ENCODE measurements at regions not wholly inside any gene's neighbourhood (a gene's known extent, or its start where the extent isn't known, plus 50 kb on each side); places are given as distances from the start of the nearest gene placed in this dataset.

DNA sequence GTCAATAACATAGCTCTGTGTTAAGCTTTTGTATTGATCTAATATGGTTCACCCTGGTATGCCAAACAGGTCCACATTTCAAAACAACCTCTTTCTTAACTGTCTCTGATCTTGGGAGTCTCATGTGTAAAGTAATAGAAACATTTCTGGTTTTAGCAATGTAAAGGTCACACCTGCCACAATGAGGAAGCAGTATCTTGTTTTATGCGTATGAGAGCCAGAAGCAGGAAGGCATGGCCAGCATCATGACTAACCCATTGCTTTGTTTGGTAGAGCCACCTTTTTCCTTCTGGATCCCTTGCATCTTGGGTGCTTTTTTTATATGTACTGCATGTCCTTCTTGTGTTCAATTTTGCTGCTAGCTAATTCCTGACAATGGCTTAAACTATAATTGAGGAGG, 411.3 kb upstream of the SEMA3C start (continued):
- TF ChIP-seq CHD7 (IDR thresholded peaks at IDR 0.05; ENCODE audit: insufficient replicate concordance, low read length) (no peak), GTF2F1 (IDR thresholded peaks at IDR 0.05; ENCODE audit: borderline replicate concordance, low read depth, low read length) (no peak)
